GM23338 (cell line): ENCODE measurements at regions not wholly inside any gene's neighbourhood (a gene's known extent, or its start where the extent isn't known, plus 50 kb on each side); places are given as distances from the start of the nearest gene placed in this dataset.

Experiments
- ATAC-seq: fragments of 200-7000 bp; cut with Tn5 transposase; 3 replicates; pipeline ENCODE4 v1.9.1; 2020
- DNase-seq: peaks from one replicate; pipeline ENCODE4 v3.0.0-alpha.2; 2015; ENCODE audit warnings: low spot score
- H2AFZ ChIP-seq: fragments of 200-600 bp; sonication (generic); 2 replicates; pipeline ENCODE4 v1.8.0; 2016; ENCODE audit warnings: antibody characterized with exemption, mild to moderate bottlenecking, moderate library complexity
- H3F3A ChIP-seq: fragments of 200-600 bp; sonication (generic); replicated peaks from 2 replicates; pipeline ENCODE4 v1.8.0; 2017; ENCODE audit warnings: antibody characterized with exemption, mixed run types, low read depth
- H3K27ac ChIP-seq: fragments of 200-600 bp; sonication (generic); 2 replicates; pipeline ENCODE4 v1.6.1; 2016; ENCODE audit warnings: low read depth
- H3K27me3 ChIP-seq: fragments of 200-600 bp; sonication (generic); 2 replicates; pipeline ENCODE4 v1.8.0; 2016; ENCODE audit warnings: mild to moderate bottlenecking, mixed run types, moderate library complexity; ENCODE audit not compliant: insufficient read depth
- H3K36me3 ChIP-seq: fragments of 200-600 bp; sonication (generic); 2 replicates; pipeline ENCODE4 v1.8.0; 2016; ENCODE audit warnings: mild to moderate bottlenecking; ENCODE audit not compliant: insufficient read depth
- H3K4me1 ChIP-seq: fragments of 200-600 bp; sonication (generic); 2 replicates; pipeline ENCODE4 v1.8.0; 2016; ENCODE audit warnings: mild to moderate bottlenecking, moderate library complexity; ENCODE audit not compliant: insufficient read depth
- H3K4me2 ChIP-seq: fragments of 200-600 bp; sonication (generic); 2 replicates; pipeline ENCODE4 v1.7.1; 2017; ENCODE audit warnings: mixed run types
- H3K4me3 ChIP-seq: fragments of 200-600 bp; sonication (generic); 2 replicates; pipeline ENCODE4 v1.6.1; 2016; ENCODE audit warnings: mixed run types
- H3K79me2 ChIP-seq: fragments of 200-600 bp; sonication (generic); replicated peaks from 2 replicates; pipeline ENCODE4 v1.8.0; 2017; ENCODE audit warnings: mild to moderate bottlenecking; ENCODE audit not compliant: insufficient read depth
- H3K9me2 ChIP-seq: fragments of 200-600 bp; sonication (generic); 2 replicates; pipeline ENCODE4 v1.8.0; 2017; ENCODE audit not compliant: insufficient read depth
- H4K20me1 ChIP-seq: fragments of 200-600 bp; sonication (generic); replicated peaks from 2 replicates; pipeline ENCODE4 v1.8.0; 2017; ENCODE audit warnings: mild to moderate bottlenecking; ENCODE audit not compliant: insufficient read depth
- H3K27ac Mint-ChIP-seq: 2 replicates; pipeline ENCODE4 v1.8.0; 2020; ENCODE audit warnings: inconsistent platforms, mild to moderate bottlenecking, moderate library complexity, mixed read lengths
- H3K27me3 Mint-ChIP-seq: 3 replicates; pipeline ENCODE4 v1.8.0; 2022; ENCODE audit warnings: low read depth, mild to moderate bottlenecking, moderate library complexity, mixed read lengths, inconsistent platforms; ENCODE audit not compliant: insufficient read depth, poor library complexity
- H3K36me3 Mint-ChIP-seq: 3 replicates; pipeline ENCODE4 v1.8.0; 2021; ENCODE audit warnings: low read depth, mild to moderate bottlenecking, inconsistent platforms, moderate library complexity, mixed read lengths
- H3K4me1 Mint-ChIP-seq: 3 replicates; pipeline ENCODE4 v1.8.0; 2020; ENCODE audit warnings: mild to moderate bottlenecking, inconsistent platforms, mixed read lengths
- H3K4me3 Mint-ChIP-seq: 3 replicates; pipeline ENCODE4 v1.8.0; 2021; ENCODE audit warnings: moderate library complexity, mild to moderate bottlenecking, inconsistent platforms, mixed read lengths
- H3K9me3 Mint-ChIP-seq: 3 replicates; pipeline ENCODE4 v1.8.0; 2020; ENCODE audit warnings: moderate library complexity, mild to moderate bottlenecking, inconsistent platforms, mixed read lengths
- CREB1 ChIP-seq: fragments of 250-450 bp; sonication (Bioruptor Pico); IDR thresholded peaks from 2 replicates; pipeline ENCODE4 v1.5.0; 2020; ENCODE audit warnings: low read depth, mild to moderate bottlenecking, moderate library complexity
- CTCF ChIP-seq, 2 experiments: fragments of 200-600 bp in 1 of 2; sonication (generic) in 1 of 2; conservative IDR thresholded peaks; 2 replicates each; pipeline versions ENCODE4 v1.5.1 to v1.6.1; 2016 to 2017; ENCODE audit warnings: antibody characterized with exemption in 2 of 2, low read depth in 2 of 2, mild to moderate bottlenecking in 2 of 2, moderate library complexity in 1 of 2
- ETS1 ChIP-seq: IDR thresholded peaks from 2 replicates; pipeline ENCODE4 v1.6.1; 2016; ENCODE audit warnings: antibody characterized with exemption
- EZH2 ChIP-seq: fragments of 200-600 bp; sonication (generic); IDR thresholded peaks from one replicate; pipeline ENCODE4 v1.8.0; 2017; ENCODE audit warnings: antibody characterized with exemption, mild to moderate bottlenecking, low read depth; ENCODE audit not compliant: unreplicated experiment
- EZH2phosphoT487 ChIP-seq: fragments of 200-600 bp; sonication (generic); IDR thresholded peaks from one replicate; pipeline ENCODE4 v1.8.1; 2018; ENCODE audit warnings: antibody characterized with exemption; ENCODE audit not compliant: unreplicated experiment
- JUNB ChIP-seq: IDR thresholded peaks from one replicate; pipeline ENCODE4 v1.6.1; 2016; ENCODE audit warnings: antibody characterized with exemption; ENCODE audit not compliant: unreplicated experiment
- NANOG ChIP-seq: IDR thresholded peaks from 2 replicates; pipeline ENCODE4 v1.6.1; 2016; ENCODE audit warnings: antibody characterized with exemption, borderline replicate concordance
- POLR2AphosphoS5 ChIP-seq: IDR thresholded peaks from 2 replicates; pipeline ENCODE4 v1.6.1; 2016; ENCODE audit warnings: antibody characterized with exemption, low read depth
- REST ChIP-seq: IDR thresholded peaks from one replicate; pipeline ENCODE4 v1.6.1; 2018; ENCODE audit warnings: antibody characterized with exemption; ENCODE audit not compliant: unreplicated experiment
- STAT1 ChIP-seq: IDR thresholded peaks from one replicate; pipeline ENCODE4 v1.6.1; 2016; ENCODE audit warnings: antibody characterized with exemption; ENCODE audit not compliant: unreplicated experiment
- ZNF114 ChIP-seq: fragments of 250-450 bp; sonication (Bioruptor Pico); IDR thresholded peaks from 2 replicates; pipeline ENCODE4 v1.5.0; 2020; ENCODE audit warnings: mild to moderate bottlenecking, moderate library complexity
- ZNF331 ChIP-seq: fragments of 250-450 bp; sonication (Bioruptor Pico); IDR thresholded peaks from 2 replicates; pipeline ENCODE4 v1.5.0; 2020; ENCODE audit warnings: low read depth, mild to moderate bottlenecking, moderate library complexity
- ZNF462 ChIP-seq: fragments of 250-450 bp; sonication (Bioruptor Pico); IDR thresholded peaks from 2 replicates; pipeline ENCODE4 v1.5.0; 2020; ENCODE audit warnings: mild to moderate bottlenecking, moderate library complexity

GRCh38 chr2:21411741-21412140 lies 288.0 kb downstream of the TDRD15 start:
- H3K27me3 ChIP-seq: no peaks in the 10 kb centered on the region
- no peaks in the 10 kb centered on the region for H3K36me3 ChIP-seq
- H3K4me2 ChIP-seq: no peak overlapping the region
- Mint-ChIP-seq H3K27ac (no peak overlapping the region), H3K27me3 (peaks cover 2% of the 10 kb centered on the region), H3K4me1 (peaks cover 6% of the 10 kb centered on the region; the same call in 2 of the 3 replicates), H3K36me3 (no peaks in the 10 kb centered on the region), H3K4me3 (no peak overlapping the region), H3K9me3 (no peaks in the 10 kb centered on the region; the same call in 2 of the 3 replicates)
- DNase-seq (no peak), ATAC-seq (no peak)
- no peaks in the 10 kb centered on the region; the same call in none of the 2 replicates for H3K9me2 ChIP-seq
- H3F3A ChIP-seq: no peaks in the 10 kb centered on the region
- no peak overlapping the region for H3K4me3 ChIP-seq
- TF ChIP-seq JUNB (no peak), ZNF331 (CRISPR knock-in tag) (no peak), CREB1 (CRISPR knock-in tag) (no peak), ETS1 (no peak), STAT1 (no peak), ZNF114 (no peak), REST (no peak), ZNF462 (CRISPR knock-in tag) (no peak), EZH2phosphoT487 (no peak), EZH2 (no peak), CTCF (conservative IDR thresholded peaks at IDR 0.05; ENCODE audit: low read depth in 2 of 2) (no peak), POLR2AphosphoS5 (no peak), NANOG (no peak)
- no peaks in the 10 kb centered on the region for H3K79me2 ChIP-seq
- H3K27ac ChIP-seq: no peak overlapping the region
- no peak overlapping the region for H2AFZ ChIP-seq
- H3K4me1 ChIP-seq: no peaks in the 10 kb centered on the region
- no peaks in the 10 kb centered on the region for H4K20me1 ChIP-seq
